Inflammatory macrophage (primary cell): ENCODE measurements at regions not wholly inside any gene's neighbourhood (a gene's known extent, or its start where the extent isn't known, plus 50 kb on each side); places are given as distances from the start of the nearest gene placed in this dataset.
"Not testable (repeated sequence)": the region's sequence is repeated elsewhere in the genome, so short reads cannot be mapped to it uniquely, and the experiment has no call there.

Experiments used
- DNase-seq, 2 donors: peaks; one replicate each; pipeline ENCODE4 v3.0.0-alpha.2; 2020 to 2022

DNA sequence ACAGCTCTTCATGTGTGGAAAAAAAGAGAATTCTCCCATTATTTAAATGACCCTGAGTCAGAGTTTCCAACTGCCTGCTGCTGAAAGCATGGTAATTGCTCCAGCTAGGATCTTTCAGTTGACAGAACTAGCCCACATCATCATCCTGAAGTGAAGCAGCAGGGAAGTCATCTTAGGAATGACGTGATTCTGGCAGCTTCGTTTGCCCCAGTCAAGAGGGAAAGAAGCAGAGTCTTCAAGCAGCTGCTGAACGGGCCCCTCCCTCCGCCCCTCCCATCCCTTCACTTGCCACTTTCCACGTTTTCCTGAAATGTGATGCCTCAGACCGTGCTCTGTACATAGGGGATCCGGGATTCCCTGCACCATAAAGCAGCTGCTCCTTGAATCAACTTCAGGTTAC is 455.0 kb upstream of the TMEM132C start:
- no peak for DNase-seq

DNA sequence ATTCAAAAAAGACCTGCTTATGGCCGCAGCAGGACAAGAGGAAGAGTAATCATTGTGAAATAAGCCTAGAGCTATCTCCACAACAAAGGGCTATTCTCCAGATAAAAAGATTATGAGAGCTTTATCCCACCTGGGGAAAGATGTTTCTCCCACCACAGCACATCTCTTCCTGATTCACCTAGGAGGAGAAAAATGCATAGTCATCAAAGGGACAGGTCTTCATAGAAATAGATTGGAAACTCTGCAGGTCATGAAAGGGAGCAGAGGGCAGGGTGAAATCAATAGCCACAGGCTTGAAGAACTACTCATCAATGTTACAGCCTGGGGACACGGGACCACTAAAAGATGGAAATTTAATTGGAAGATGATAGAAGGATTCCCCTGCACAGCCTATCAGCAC is 453.8 kb upstream of the TMEM132C start:
- no peak for DNase-seq

GRCh38 chr12:127819056-127819455 is 447.9 kb upstream of the TMEM132C start:
- DNase-seq: peak; percentile 8 to 37

- no peak for DNase-seq
Measured at GRCh38 chr12:127820271-127820670, 446.7 kb upstream of the TMEM132C start.

GRCh38 chr12:127820846-127821245 is 446.1 kb upstream of the TMEM132C start:
- DNase-seq: no peak

DNA sequence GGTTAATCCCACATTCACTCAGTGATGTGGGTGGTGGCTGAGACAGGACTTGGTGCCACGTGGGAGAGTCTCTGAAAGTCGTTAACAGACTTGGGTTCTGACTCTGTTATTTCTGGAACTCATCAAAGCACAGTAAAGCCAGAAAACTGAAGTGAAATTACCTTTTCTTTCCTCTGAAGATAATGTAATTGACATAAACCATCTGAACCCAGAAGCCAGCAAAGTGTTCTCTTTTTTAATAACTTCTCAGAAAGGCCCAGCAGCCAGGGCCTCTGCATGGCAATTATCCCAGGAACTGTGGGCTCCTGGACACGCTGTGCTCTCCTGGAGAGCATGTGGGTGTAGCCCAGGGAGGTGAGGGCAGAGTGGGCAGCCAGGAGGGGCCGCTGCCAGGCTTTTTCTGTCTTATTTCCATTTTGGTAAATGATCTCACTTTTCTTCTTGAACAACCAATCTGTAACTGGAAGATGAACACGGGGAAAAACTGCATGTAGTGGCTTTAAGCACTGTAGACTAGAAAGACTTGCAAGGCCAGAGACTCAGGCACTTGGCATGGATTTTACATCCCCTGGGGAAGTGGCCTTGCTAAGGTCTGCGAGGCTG is 444.1 kb upstream of the TMEM132C start:
- DNase-seq: no peak

GRCh38 chr12:127823801-127824200 is 443.2 kb upstream of the TMEM132C start:
- no peak for DNase-seq

DNA sequence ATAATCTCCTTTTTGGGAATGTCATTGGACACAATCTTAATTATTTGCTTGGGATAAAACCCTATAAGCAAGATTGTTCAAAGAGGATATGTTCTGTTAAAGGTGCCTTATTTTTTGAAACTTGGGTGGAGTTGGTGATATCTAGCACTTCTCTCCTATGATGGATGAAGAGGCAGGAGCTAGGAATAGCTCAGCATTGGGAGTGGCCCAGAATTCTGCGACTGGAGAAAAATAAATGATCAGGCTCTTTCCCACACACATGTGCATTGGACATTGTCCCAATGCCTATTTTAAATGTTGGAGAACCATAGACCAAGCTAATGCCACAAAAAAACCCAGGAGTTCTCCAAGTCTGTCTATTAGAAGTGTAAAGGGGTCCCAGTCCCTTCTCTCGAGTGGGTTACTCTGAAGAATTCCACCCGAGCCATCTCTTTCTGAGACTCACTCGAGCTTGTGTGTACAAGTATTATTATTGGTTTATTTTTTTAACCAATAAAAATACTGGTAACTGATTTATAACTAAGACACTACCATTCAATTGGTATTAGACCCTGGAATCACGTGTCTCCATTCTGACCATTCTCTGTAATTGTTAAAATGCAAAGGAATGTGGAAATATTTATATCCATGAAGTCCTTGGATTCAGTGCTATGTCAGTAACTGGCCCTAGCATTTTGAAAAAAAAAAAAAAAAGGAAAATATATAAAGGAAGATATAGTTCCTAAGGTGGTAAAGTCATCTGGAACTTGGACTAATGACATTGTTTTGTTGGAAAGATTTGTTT is 437.5 kb upstream of the TMEM132C start:
- DNase-seq: no peak

DNA sequence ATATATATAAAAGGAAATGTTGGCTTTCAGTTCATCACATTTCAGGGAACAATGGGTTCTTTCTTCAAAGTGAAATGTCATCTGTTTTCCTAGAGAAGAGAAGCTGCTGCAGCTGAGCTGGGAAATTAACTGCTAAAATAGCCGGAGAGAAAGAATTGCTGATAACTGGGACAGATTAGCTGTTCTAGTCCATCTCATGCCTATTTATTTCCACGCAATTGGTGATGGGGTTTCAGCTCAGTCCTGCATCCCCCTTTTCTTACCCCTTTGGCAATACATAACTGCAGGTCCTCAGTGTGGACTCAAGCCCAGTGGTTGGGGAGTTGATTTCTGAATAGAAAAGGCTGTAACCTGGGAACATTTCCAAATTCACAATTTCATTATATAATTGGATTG is 436.9 kb upstream of the TMEM132C start:
- DNase-seq: no peak

- DNase-seq: no peak
Measured at GRCh38 chr12:127830730-127831129, 436.2 kb upstream of the TMEM132C start.

GRCh38 chr12:127832172-127832571 is 434.8 kb upstream of the TMEM132C start:
- DNase-seq: no peak

DNA sequence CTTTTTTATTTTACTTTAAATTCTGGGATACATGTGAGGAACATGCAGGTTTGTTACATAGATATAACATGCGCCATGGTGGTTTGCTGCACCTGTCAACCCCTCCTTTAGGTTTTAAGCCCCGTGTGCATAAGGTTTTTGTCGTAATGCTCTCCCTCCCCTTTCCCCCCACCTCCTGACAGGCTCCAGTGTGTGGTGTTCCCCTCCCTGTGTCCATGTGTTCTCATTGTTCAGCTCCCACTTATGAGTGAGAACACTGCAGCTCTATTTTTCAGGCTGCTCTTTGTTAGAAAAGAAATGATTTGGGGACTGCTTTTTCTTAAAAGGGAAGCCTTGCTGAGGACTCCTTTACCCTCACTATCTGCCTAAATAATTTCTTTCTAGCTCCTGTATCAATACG is 430.2 kb upstream of the TMEM132C start:
- not testable (repeated sequence) for DNase-seq

GRCh38 chr12:127857661-127858060 is 409.3 kb upstream of the TMEM132C start:
- DNase-seq: no peak

- DNase-seq: no peak
Measured at GRCh38 chr12:127860536-127860935, 406.4 kb upstream of the TMEM132C start.

DNA sequence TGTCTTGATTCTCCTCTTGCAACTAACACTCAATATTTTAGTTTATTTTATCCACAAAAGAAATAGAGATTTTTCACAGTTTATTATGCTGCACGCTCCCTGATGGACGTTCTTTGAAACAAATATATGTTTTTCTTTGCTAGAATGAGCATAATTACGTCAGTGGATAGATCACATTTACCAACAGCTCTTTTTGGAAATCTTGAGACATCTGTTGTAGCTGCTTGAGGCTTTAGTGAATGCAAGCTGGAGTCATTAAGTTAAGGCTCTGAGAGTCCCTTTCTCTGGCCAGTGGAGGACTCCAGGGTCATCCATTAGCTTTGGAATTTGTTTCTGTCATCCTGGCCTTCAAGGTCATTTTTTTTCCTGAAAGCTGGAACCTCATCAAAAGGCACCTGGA is 405.6 kb upstream of the TMEM132C start:
- DNase-seq: no peak

DNA sequence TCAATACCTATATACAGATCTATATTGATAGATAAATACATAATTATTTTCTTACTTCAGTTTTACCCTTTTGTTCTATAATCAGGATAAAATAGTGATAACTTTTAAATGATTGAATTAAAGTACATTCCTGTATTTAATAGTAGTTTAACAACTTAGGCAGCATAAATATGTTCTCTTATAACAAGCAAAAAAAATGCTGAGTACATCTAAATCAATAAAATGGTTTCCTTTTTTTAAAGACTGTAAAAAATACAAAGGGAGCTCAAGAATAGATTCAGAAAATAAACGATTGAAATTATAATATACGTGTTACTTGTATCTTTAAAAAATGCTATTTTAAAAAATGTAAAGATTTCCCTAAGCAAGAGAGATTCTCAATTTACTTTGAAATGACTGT is 393.7 kb upstream of the TMEM132C start:
- no peak for DNase-seq

GRCh38 chr12:127881371-127882140 is 385.4 kb upstream of the TMEM132C start:
- DNase-seq: no peak

DNA sequence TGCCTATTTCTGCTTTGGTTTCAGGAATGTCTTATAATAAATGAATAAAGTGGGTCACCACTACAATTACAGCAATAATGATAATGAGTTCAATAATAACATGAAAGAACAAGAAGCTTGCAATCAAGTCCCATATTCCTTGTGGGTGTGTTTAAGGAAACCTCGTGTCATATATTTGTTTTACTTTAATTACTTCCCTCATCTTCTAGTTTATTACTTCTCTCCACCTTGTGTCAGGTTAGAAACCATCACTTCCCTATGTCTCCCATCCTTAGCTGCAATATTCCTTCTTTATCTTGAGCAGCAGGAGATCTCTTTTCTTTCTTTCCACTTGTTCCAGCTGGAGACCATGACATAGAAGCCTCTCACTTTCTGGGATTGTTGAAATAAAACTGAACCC is 384.0 kb upstream of the TMEM132C start:
- no peak for DNase-seq

DNA sequence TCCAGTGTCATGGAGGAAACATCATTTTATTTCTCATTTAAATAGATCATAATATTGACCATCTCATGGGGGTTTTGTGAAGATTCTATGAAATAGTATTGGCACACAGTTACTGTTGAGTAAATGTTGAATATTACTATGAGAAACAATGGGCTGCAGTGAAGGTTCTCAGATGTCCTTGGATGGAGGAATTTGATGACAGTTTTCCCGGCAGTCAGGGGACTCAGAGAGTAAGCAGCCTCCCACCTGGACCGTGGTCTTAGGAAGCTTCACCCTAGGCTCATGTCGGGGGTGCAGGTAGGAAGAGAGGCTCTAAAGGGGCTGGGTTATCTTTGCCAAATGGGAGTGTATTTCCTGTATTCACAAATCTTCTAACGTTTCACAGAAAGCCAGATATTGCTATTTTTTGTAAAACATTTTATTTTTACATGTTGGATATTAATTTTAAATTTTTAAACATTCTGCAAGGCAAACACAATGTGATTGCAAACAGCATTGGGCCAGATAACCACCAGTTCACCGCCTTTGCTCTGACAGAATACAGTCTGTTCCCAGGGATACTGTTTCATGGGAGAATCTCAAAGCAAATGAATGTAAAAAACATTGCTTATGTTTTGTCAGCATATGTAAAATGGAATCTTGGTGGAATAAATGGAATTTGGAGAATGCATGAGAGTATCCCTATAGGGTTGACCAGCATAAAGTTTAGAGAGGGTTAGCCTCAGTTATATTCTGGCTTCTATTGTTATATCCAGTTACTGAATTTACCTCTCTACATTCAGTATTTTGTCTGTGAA is 380.8 kb upstream of the TMEM132C start:
- no peak for DNase-seq

DNA sequence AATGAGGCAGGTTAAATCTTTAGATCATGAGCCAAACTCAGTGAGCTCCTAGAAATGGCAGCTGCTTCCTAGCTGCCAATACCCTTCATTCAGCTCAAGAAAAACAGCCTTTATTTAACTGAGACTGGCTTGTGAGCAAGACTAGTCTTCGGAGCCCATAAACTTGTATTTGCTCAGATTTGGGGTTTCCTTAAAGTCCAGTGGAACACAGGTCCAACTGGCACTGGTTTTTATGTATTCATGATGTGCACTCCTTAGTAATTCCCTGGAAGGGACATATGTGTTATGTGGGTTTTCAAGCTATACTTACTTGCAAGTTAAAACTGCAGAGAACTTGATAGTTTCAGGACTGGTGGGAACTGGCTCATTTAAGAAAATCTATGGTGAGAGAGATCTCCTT is 380.1 kb upstream of the TMEM132C start:
- DNase-seq: no peak

GRCh38 chr12:127888943-127889719 is 377.8 kb upstream of the TMEM132C start:
- DNase-seq: no peak
